Stimulated activated CD4-positive, alpha-beta T cell treated with anti-CD3 and anti-CD28 coated beads, Interleukin-1b, Interleukin-23, amount 100 ng/mL, for 24 hours (primary cell): ENCODE measurements at regions not wholly inside any gene's neighbourhood (a gene's known extent, or its start where the extent isn't known, plus 50 kb on each side); places are given as distances from the start of the nearest gene placed in this dataset.
"Not testable (repeated sequence)": the region's sequence is repeated elsewhere in the genome, so short reads cannot be mapped to it uniquely, and the experiment has no call there.

ENCODE experiments used
- DNase-seq, 4 experiments: peaks; one replicate each; pipeline ENCODE4 v3.0.0-alpha.2; 2020; ENCODE audit warnings: low read depth in 4 of 4, low spot score in 1 of 4

GRCh38 chr14:48113713-48114112, 438.3 kb upstream of the MDGA2 start:
- no peak for DNase-seq

GRCh38 chr14:48111151-48111550, 435.7 kb upstream of the MDGA2 start:
- no peak for DNase-seq

- no peak for DNase-seq
These were observed 432.2 kb upstream of the MDGA2 start for GRCh38 chr14:48107646-48108045.

GRCh38 chr14:48096897-48097296, 421.5 kb upstream of the MDGA2 start:
- DNase-seq, result no peak

- DNase-seq, result no peak
These were observed 411.1 kb upstream of the MDGA2 start for GRCh38 chr14:48086516-48086915.

GRCh38 chr14:48075487-48075886, 400.1 kb upstream of the MDGA2 start:
- DNase-seq, result no peak

- DNase-seq, result no peak
These were observed 377.6 kb upstream of the MDGA2 start for GRCh38 chr14:48052973-48053372.

GRCh38 chr14:48035836-48036235, 360.4 kb upstream of the MDGA2 start:
- DNase-seq, result no peak

GRCh38 chr14:48027115-48027514, 351.7 kb upstream of the MDGA2 start:
- no peak for DNase-seq

GRCh38 chr14:48023881-48024280, 348.5 kb upstream of the MDGA2 start:
- no peak for DNase-seq

- DNase-seq, result not testable (repeated sequence)
These were observed 336.1 kb upstream of the MDGA2 start for GRCh38 chr14:48011484-48011883.

GRCh38 chr14:48008646-48009045, 333.2 kb upstream of the MDGA2 start:
- DNase-seq, result no peak

GRCh38 chr14:48005986-48006385, 330.6 kb upstream of the MDGA2 start:
- no peak for DNase-seq

- DNase-seq, result no peak
These were observed 318.5 kb upstream of the MDGA2 start for GRCh38 chr14:47993883-47994282.

GRCh38 chr14:47988175-47988574, 312.8 kb upstream of the MDGA2 start:
- DNase-seq, result no peak

GRCh38 chr14:47978871-47979270, 303.5 kb upstream of the MDGA2 start:
- DNase-seq, result no peak

- DNase-seq, result no peak
These were observed 300.7 kb upstream of the MDGA2 start for GRCh38 chr14:47976139-47976538.

- DNase-seq, result no peak
These were observed 290.8 kb upstream of the MDGA2 start for GRCh38 chr14:47966076-47966810.

GRCh38 chr14:47961634-47962033, 286.2 kb upstream of the MDGA2 start:
- DNase-seq, result no peak

GRCh38 chr14:47959740-47960139, 284.3 kb upstream of the MDGA2 start:
- no peak for DNase-seq

GRCh38 chr14:47949006-47949405, 273.6 kb upstream of the MDGA2 start:
- no peak for DNase-seq

GRCh38 chr14:47935332-47935731, 259.9 kb upstream of the MDGA2 start:
- DNase-seq, result no peak

GRCh38 chr14:47929334-47929733, 253.9 kb upstream of the MDGA2 start:
- no peak for DNase-seq
